Sigmoid colon (tissue), 4 donors: ENCODE measurements at regions not wholly inside any gene's neighbourhood (a gene's known extent, or its start where the extent isn't known, plus 50 kb on each side); places are given as distances from the start of the nearest gene placed in this dataset.

Source experiments
- CTCF ChIP-seq, 4 experiments: fragments of 450-650 bp in 3 of 4; fragments of 200-600 bp in 1 of 4; IDR thresholded peaks; one replicate each; pipeline ENCODE4 v1.5.1; 2016 to 2019; ENCODE audit warnings: antibody characterized with exemption in 4 of 4, mild to moderate bottlenecking in 3 of 4, moderate library complexity in 2 of 4
- POLR2AphosphoS5 ChIP-seq, 4 donors: sonication (generic); formaldehyde crosslinking; IDR thresholded peaks; one replicate each; pipeline ENCODE4 v1.6.1; 2017; ENCODE audit warnings: antibody characterized with exemption in 4 of 4

DNA sequence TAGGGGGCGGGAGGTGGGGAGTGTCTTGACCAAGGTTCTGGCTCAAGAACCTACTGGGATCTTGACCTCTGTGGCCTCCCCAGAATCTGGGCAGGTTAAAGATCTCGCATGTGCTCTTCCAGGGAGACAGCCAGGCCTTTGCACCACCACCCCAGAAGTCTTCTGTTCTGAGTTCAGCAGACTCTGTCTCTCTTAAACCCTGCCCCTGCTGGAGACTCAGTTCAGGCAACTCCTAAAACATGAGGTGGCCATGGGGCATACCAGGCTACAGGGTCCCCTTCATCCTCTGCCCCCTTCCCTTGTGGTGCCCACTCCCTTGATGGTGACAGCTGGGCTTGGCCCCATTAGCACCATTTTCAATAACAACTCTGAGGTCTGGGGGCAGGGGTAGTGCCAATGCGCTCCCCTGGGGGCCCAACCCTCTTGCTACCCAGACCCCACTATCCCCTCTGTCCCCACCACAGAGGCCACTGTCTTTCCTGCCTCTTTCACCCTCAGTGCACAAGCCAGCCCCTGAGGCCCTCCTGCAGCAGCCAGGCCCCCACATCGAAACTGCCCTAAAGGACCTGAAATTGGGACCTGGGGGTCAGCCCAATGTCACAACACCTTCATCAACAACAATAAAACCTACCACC, 132.7 kb upstream of the RUNX3 start:
- no peak for TF ChIP-seq CTCF (IDR thresholded peaks at IDR 0.05)
- TF ChIP-seq POLR2AphosphoS5 (IDR thresholded peaks at IDR 0.05) = no peak
